GM21723 (cell line): ENCODE measurements at regions not wholly inside any gene's neighbourhood (a gene's known extent, or its start where the extent isn't known, plus 50 kb on each side); places are given as distances from the start of the nearest gene placed in this dataset.
"Not testable (repeated sequence)": the region's sequence is repeated elsewhere in the genome, so short reads cannot be mapped to it uniquely, and the experiment has no call there.

ENCODE experiments used
- ATAC-seq: cut with Tn5 transposase; IDR thresholded peaks from one replicate; pipeline ENCODE4 v1.9.1; 2021; ENCODE audit warnings: mild to moderate bottlenecking, moderate library complexity; ENCODE audit not compliant: unreplicated experiment

DNA sequence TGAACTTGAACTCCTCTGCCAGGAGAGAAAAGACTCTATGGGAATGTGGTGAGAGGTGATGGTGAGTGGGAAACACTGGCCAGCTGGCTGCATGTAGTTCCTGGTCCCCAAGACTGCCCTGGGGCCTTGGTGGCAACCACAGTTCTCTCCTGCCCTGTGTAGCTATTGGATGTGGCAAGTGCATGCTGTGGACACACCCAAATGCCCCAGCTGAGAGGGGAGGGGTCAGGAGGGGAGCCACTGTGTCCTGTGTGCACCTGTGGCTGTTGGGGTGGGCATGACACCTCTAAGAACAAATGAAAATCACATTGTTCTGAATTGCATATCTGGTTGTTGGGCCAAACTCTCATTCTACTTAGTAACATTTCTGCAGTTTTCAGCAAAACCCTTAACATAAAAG is 409.6 kb downstream of the NSUN3 start:
- no peak for ATAC-seq

DNA sequence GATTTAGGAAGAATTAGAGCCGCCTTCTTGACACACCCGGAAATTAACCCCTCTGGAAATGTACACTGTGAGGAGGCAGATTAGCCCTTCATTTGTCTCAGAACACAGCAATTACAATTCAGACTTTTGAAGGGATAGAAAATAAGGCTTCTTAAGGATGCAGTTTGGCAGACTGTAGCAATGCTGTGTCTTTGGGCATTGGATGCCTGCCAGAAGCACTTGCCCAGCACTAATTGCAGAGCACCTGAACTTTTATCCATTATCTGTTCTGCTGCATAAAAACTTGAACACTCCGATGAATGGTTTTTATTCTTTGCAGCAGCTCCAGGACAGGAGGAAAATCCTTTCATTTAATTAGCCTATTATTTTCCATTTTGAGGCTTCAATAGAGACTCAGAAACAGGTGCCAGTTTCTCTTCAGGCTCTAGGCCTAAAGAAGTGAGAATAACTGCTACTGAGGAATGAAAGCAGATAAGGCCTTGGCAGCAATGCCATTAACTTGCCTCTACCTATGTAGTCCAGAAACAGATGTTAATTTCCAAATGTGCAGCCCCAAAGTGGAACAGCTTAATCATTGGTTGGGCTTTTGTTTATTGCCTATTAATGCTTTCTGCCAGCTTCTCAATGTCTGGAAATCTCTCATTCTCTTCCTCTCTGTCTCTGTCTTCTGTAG is 418.5 kb downstream of the NSUN3 start:
- no peak for ATAC-seq

DNA sequence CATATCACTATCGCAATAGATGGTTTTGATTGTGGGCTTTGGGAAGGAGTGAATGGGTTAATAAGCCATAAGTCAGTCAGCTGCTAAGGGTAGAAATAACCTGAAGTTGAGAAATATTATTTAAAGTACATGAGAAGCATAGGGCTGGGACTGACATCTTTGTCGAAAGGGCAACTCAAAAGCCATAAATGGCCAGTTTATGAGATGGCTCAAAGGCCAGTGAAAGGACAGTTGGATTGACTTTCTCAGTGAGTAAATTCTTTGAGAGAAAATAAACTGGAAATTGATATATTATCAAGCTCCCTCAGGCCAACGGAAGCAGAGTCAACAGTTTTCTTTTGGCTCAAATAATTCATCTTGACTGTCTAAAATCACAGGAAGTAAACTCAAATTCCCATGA is 419.8 kb downstream of the NSUN3 start:
- ATAC-seq: no peak

DNA sequence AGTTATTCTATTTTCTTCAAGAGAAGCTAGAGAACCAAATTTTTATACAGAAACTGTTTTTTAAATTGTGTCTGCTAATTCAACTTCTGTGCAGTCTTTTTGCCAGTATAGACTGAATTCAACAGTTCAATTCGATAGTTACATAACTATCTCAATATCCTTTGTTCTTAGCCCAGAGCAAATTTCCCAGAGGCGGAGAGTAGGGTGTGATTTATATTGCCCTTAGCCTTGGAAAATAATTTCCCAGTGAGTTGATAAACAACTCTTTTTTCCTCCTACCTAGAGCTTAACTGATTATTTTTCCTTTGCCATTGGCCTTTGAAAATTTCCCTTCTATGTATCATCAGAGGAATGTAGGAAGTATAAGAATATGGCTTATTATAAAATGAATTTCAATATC is 420.5 kb downstream of the NSUN3 start:
- no peak for ATAC-seq

DNA sequence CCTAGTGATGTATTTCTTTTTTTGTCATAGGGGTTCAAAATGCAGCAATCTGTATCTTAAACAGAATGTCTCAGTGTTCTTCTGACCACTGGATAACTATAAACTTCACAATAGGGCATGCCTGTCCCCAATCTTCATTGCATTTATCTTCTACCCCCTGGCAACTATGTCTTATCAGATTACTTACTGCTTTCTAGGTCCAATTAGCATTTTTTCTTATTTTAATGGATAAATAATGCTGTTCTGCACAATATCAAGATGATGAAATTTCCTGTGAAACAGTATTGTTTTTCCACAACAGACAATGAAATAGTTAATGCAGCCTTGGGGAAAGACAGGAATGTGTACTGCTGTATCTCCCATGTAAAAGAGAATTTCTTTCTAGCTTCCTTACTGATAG is 432.1 kb downstream of the NSUN3 start:
- ATAC-seq: no peak

DNA sequence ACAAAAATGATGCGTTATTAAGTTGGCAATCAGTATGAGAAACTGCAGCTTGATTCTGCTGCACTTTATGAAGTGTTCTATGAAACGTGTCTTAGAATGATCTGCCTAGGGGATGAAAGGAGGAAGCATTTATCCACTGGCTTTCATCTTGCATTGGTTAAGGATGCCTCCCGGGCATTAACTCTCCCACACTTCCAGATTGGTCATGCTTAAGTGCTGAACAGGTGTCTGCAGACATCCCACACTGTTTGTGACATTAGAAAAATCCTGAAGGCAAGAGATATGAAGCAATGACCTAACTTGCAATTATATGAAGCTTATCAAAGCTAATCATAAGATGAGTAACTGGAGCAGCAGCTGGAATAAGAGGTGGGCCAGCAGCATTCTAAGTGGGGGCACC is 437.3 kb downstream of the NSUN3 start:
- no peak for ATAC-seq

DNA sequence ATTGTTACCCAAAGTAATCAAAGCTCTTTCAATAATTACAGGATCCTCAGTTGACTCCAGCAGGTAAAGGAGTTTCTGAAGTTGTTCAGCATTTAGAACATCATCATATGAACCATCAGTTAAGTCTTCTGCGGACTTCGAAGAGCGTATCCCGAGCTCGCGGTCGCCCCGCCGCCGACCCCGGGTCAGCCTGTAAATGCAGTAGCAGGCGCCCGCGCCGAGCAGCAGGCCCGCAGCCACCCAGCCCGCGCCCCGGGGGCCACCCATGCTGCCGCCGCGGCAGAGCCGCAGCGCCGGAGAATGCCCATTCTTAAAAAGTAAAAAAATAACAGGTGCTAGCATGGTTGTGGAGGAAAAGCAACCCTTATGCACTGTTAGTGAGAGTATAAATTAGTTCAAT is 444.5 kb downstream of the NSUN3 start:
- not testable (repeated sequence) for ATAC-seq

DNA sequence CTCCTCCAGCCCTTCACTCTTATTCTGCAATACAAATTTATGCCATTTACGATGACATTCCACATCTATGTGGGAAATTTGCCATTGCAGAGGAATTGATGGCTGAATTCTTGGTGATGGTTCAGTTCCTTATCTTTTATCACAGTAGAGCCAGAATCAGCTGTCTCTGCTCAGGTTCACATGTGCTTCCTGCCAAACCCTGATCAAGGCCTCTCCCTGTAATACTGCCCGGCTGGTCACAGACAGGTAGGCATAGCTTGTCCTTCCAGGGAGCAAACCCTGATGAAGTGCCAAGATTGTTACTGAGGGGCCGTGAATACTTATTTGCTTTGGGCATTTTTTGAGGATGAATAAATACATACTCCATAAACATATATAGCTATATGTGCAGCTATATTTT is 450.0 kb downstream of the NSUN3 start:
- no peak for ATAC-seq

DNA sequence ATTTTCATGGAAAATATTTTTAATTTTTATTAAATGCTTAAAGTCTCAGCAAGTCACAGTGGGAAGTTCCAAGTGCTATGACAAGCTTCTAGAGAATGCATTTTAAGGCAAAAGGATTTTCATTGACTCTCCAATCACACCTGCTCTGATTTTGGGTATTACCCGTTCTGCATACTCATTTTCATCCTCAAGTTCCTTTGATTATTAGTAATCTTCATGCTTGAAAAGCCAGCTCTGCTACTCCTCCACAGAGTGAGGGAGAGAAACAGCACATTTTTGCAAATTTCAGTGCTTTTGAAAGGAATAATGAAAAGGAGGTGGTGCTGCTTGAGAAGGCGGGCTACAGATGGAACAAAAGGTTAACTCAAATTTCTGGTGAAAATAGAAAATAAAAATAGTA is 450.7 kb downstream of the NSUN3 start:
- ATAC-seq: no peak

DNA sequence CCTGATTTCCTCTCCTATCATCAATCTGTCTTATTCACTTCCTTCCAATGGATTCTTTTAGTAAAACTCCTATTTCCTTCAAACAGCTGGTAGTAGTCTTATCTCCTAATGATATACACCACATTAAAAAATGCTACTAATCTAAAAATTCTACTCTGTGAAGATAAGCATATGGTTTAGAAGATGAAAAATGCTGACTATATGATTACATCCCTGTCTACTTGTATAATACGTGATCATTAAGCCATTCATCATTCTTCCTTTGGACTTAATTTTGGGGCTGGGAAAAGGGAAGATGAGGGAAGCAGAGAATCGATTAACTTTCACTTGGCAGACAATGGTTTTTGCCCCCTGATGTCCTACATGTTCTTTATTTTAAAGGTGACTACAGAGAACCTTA is 453.1 kb downstream of the NSUN3 start:
- no peak for ATAC-seq

DNA sequence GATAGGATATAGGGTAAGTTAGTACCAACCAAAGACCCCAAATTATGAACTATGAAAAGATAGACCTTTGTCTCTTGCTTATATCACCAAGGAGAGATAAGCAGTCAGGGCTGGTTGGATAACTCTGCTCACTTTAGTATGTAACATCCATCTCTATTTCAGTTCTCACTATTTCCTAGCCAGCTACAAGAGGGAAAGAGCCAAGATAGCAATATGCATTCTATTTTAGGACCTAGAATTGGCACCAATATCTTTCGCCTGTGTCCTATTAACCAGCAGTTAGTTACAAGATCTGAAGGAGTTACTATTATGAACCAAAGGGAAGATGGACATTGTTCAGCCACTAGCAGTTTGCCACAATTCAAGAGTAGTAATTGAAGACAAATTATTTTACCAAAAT is 457.5 kb downstream of the NSUN3 start:
- no peak for ATAC-seq

DNA sequence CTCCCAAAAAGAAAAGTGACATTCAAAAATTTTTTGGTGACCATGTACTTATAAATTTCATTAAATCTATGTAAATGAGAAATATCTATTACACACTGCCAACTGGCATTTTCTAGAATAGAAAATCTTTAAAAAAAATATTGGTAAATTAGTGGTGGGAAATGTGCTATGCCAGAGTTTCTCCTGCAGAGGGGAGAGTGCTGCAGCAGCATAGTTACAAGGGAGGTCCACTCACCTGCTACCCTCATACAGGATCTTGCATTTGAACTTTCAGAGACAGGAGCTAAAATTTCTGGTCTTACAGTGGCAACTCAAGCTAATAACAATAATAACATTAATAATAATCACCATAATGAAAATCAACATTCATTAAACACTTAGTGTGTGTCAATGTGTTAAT is 459.6 kb downstream of the NSUN3 start:
- ATAC-seq: no peak

DNA sequence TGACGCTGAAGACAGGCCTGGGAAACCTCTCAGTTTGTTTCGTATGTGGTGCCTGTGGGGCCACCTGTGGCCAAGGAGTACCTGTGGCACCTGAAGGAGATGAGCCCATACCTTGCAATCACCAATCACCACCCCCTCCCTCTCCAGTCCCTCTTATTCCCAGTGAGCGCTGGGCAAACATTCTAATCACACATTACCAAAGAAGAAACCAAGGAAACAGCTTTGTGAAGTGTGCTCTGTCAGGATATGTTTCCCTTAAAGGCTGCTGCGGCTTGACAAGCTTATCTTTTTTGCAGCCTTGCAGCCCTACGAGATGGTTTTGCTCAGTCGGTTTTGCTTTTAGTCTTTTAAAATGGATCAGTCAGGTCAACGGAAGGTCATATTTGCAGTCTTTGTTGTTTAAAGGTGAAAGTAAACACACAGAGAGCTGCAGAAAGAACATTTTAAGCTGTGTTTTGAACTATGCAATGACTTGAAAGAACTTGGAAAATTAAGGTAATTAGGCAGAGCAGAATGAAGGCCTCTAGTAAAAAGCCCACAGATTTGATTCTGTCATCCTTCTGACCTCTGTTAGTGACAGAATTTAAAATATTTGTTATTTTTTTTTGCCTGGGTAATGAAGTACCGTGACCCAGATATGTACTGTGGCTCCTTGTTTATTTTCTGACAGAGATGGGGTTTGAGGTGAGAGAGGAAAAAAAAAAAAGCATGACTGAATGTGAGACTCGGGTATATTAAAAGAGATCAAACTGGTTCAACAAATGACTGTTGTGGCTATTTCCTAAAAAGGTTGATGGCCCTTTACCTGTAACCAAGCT is 461.4 kb downstream of the NSUN3 start:
- ATAC-seq: no peak

DNA sequence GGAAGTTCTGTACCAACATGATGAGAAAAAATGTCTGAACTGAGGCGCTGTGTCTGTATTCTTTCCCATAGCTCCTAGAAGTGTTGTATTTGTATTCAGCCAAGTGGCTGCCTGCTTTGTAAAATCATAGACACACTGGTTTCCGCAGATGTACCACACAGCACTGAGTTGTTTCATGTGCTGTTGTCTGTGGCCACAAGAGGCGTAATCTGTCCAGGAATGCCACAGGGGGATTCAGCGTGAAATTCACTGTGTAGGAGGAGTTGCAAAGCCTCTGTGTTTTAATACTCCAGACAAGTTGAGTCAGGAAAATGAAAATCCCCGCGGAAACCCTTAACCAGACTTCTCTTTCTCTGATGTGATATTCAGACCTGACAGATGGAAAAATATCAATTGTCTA is 462.2 kb downstream of the NSUN3 start:
- ATAC-seq: no peak

DNA sequence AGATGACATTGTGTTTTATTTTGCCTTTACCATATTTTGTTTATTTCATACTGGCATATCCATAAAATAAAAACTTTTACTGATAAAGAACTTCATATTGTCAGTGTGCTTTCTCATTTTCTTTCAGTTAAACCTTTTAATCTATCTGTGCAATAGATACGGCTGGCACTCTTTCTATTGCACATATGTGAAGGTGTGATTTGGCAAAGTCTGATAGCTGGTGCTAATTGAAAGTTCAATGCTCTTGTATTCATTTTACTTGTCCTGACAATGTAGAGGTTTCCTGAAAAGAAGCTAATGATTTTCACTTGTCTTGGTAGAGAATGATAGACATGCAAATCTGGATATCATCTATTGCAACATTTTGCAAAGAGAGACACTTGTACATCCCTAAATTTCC is 467.0 kb downstream of the NSUN3 start:
- no peak for ATAC-seq

DNA sequence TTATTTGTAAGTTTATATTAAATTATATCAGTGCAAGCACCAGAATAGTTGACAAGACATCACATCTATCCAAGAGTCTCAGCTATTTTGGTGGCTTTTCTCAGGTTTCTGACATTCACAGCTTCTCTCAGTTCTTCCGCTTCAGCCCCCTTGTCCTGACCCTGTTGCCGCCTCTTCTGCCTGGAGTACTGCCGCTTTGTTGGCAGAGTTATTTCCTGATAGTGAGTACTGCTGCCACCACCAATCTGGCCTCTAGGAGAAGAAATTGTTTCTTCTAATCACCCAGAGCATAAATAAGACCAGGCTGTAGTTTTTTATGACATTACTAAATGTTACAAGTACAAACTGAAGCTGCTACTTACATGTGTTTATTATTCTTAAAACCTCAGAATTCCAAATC is 470.1 kb downstream of the NSUN3 start:
- no peak for ATAC-seq

DNA sequence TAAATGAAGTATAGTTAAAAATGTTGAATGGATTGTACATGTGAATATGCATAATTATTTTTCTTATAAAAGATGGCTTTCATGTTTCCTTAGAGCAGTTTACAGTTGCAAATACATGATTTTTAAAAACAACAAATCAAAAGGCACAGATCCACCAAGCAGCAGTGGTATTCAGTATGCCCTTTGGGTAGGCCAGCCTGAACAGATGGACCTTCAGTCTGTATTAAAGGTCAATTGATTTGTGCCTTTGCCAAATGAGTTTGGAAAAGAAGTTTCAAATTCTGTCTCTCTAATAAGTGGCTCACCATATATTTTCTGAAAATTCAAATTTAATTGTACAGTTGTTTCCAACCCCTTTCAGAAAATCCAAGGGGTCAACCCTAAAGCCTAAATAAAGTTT is 477.1 kb downstream of the NSUN3 start:
- no peak for ATAC-seq

DNA sequence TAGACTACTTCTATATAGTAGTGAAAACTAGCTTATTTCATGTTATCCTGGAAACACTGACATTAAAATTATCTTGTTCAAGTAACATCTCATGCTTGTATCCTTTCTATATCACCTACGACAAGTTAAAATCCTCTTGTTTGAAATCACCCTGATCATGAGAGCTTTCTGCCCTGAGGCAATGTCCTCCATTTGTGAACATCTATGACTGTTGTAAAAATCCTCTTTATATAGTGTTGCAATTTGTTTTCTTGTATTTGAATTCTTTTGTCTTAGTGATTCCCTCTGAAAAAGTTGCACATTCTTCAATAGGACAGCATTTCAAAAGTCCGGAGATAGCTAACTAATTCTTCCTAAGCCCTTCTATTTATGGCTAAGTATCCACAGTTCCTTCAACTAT is 480.3 kb downstream of the NSUN3 start:
- ATAC-seq: no peak

DNA sequence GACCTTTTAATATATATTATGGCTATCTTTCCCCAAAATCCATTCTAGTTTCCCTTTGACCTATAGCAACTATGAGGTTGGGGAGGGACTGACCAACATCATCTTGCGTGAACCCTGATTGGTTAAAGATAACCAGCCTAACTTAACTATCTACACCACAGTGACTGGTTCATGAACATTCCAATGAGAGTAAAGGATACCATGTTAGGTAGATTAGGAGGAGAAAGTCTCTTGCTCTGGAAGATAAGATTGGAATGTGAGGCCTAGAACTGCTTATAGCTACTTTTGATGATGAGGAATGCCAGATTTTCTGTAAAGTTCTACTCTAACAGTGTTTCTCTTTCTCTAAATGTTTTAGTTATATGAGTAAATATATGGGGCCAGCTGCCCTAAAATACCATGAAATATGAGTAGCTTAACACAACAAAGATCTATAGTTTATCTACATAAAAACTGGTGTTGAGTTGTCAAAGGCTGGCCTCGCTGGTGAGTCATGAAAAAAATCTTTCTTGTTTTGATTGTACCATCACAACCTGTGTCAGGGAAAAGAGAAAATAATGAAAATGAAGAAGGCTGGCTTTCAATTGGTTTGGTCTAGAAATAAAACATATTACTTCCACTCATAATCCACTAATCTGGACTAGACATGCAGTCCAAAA is 481.4 kb downstream of the NSUN3 start:
- ATAC-seq: no peak

DNA sequence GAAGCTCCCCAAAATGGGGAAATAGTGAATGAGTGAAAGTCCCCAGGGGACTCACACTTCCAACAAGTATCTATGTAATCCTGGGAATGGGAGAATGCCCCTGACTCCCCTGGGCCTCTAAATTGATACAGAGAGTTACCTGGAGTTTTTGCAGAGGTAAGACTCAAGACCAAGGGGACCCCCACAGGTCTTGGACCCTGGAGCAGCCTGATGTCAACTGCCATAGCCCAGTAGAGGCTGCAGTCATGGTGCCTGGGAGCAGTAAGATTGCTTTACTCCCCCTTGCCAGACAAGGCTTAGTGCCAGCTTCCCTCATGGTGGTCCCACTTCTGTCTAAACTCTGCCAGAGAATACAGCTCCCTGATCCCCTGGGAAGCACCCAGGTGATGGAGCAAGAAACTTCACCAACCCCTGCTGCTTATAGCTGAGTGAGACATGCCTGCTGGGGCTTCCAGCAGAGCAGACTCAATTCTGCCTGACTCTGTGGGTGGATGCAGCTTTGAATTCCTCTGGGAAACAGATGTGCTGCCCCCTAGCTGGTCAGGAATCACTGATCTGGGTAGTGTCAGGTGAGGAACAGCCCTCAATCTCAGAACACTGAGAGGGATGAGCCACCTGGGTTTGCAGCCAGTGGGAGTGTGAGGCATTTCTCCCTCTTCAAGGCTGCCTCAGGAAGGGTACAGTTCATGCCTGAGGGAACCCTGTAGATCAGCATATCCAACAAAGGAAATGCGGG is 485.9 kb downstream of the NSUN3 start:
- no peak for ATAC-seq

DNA sequence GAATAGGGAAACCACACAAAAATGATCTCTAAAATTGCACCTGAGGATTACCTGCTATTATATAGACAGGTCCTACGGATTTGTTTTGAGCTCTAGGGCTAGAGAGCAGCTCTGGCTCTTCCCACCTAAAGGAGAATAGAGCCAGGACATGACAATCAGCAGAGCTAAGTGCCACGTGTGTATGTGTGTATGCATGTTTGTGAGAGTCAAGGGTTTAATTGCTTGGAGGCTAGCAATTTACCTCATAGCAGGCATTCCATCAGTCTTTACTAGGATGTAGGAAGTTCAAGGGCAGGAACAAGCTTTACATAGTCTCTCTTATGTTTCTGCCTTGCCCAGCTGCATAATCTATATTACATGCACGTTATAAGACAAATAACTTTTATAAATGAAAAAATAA is 498.2 kb downstream of the NSUN3 start:
- ATAC-seq: no peak

DNA sequence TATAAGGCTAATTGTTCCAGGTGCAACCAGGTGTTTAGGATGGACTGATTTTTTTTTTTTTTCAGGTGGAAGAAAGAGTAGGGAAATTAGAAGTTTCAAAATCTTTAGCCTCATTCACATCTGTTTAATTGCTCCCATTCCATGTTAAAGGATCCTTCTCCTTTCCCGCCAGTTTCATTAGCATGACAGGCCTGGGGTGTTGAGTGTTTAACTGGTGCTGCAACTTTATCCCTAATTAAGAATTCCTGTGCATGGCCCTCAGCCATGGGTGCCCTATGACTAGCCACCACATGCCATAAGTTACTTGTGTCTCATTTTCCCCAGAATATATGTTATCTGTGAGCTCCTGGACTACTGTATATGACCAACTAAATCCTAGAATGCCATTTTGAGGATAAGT is 501.4 kb downstream of the NSUN3 start:
- ATAC-seq: no peak
